ENCODE measurements at regions not wholly inside any gene's neighbourhood (a gene's known extent, or its start where the extent isn't known, plus 50 kb on each side); places are given as distances from the start of the nearest gene placed in this dataset.

DNA sequence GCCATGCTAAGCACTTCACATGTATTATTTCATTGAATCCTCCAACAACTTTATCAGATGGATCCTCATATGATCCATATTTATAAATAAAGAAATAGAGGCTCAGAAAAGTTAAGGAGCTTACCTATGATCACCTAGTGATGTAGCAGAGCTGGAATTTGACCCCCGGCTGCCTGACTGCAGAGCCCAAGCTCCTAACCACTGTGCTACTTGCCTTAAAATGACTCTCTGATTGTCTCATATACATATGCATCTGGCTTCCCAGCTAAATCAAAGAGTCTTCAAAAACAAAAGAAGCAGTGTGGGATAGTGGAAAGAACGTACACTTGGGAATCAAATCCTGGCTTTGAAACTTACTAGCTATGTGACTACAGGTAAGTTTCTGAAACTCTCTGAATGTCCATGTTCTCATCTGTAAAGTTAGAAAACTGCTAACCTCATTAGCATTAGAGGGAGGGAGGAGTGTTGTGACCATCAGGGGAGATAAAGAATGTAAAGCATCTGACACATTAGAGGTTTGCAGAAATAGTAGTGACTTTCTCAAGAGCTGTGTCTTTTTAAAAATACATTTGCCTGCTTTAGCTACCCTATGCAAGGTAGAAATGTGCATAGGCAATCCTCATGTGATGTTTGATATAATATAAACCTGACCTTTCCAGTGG is 67.2 kb upstream of the BARHL2 start:
- H3K4me3 ChIP-seq (ENCODE audit: low read depth, low read length), result no peak overlapping the region
- DNase-seq (ENCODE audit: low read depth), result no peak

DNA sequence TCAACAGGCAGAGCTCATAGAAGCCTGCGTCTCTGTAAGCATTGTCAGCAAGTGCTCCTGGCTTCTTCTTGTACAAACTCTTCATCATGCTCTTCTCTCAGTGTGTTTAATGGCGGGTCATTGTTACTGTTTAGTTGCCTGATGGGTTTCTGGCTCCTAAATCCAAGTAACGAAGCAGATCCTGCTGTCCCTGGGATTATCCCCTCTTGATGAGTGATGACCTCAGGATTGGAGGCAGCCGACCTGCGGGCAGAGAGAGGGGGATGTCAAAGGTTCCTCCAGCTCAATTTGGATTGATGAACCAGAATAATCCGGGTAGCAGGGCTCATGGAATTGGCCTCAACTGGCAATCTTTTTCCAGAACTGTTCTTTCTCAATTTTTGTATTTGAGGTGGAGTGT is 66.1 kb upstream of the BARHL2 start:
- no peak overlapping the region for H3K4me3 ChIP-seq (ENCODE audit: low read depth, low read length)
- no peak for DNase-seq (ENCODE audit: low read depth)

DNA sequence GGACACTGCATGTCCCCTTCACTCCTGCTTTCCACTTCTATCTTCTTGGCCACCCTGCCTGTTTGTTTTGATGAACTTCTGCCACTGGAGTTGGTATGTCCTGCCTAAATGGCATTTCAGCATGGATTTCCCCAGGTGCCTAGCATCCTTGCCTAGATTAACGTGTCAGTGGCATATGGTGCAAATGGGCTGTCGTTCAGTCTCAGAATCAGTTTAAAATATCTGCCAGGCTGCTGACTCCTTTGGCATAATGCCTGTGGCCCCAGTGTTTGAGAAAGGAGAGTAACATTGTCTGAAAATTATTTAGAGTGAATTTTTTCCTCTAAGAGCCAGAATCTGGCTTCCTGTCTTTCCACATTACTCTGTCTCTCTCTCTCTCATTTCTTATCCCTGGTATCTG is 64.9 kb upstream of the BARHL2 start:
- H3K4me3 ChIP-seq (ENCODE audit: low read depth, low read length), result no peak overlapping the region
- DNase-seq (ENCODE audit: low read depth), result no peak

DNA sequence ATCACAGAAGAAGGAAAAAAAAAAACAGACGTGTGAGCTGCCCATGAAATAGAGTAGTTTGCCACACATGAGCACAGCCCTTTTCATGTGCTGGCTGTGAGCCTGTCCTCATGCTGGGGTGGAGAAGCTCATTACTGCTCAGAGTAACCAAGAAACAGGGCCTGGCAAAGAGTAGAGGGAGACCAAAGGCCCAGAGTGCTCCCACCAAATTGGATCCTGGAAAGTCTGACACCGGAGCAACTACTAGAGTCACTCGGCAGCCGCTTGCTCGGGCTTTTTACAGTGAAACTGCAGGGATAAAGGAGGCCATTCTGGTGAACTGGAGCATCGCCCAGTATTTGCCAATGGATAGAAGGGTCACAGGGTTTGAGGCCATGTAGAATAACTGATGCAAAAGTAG is 64.4 kb upstream of the BARHL2 start:
- DNase-seq (ENCODE audit: low read depth), result no peak
- no peak overlapping the region for H3K4me3 ChIP-seq (ENCODE audit: low read depth, low read length)

DNA sequence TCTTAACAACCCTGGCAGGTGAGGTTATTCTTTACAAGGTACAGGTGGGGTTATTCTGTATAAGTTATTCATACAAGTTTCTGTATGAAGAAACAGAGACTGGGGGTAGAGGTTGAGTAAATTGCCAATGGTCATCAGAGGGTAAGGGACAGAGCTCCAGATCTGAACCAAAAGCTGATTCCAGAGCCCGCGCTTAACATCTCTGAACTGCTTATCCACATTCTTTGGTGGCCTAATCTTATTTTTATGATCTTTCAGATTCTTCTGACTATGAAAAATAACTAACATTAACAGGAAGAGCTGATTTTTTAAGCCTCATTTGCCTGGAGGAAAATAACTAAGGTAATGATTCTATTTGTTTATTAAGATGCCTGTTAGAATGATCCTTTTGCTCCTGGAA is 63.9 kb upstream of the BARHL2 start:
- H3K4me3 ChIP-seq (ENCODE audit: low read depth, low read length), result no peak overlapping the region
- no peak for DNase-seq (ENCODE audit: low read depth)

DNA sequence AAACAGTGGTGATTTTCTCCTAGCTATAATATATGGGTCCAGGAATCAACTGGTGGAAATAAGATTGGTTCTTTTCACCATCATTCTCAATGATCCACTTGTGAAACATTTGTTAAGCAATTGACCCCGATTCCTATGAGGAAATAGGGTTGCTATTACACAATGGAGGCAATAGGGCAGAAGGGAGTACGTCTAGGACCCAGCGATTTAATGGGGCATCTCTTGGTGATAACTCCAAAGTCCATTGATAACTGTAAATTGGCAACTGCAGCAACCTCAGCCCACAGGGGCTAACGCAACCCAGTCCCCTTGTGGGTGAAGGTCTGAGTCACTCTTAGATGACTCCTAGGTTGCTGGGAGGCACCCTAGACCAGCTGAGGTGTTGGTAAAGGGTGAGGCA is 62.5 kb upstream of the BARHL2 start:
- no peak overlapping the region for H3K4me3 ChIP-seq (ENCODE audit: low read depth, low read length)

DNA sequence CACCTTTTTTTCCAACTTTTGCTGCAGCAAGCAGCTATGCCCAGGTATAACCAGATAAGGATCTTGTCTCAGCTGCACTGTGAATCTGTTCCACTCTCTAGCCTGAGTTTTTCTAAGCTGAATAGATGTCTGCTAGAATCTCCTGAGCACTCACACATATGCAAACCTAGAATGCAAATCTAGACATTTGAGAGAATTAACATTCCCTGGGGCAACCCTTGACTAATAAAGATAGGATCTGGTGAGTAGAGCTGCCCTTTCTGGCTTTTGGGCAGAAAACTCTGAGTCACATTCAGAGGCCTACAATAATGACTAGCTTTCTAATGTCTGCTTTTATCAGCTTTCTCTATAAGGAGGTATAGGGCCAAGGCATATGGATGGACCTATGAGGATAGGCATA is 61.4 kb upstream of the BARHL2 start:
- no peak overlapping the region for H3K4me3 ChIP-seq (ENCODE audit: low read depth, low read length)
- no peak for DNase-seq (ENCODE audit: low read depth)

More for the DNA sequence above, 62.5 kb upstream of the BARHL2 start:
- DNase-seq (ENCODE audit: low read depth), result no peak

DNA sequence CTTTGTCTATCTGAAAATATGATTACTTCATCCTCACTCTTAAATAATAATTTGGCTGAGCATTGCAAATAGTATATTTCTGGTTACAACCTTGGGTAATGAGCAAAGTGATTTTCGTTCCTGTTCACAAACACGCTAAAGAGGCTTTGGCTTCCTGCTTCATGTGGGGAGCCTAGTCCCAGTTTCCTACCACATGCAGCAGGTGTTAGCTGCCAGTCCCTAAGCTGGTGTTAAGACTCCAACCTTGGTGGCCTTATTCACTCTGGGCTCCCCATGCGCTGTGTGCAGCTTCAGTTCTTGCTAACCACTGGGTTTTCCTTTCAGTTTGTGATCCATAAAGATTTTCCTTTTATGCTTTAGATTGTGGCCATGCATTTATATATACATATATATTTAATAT is 56.7 kb upstream of the BARHL2 start:
- no peak overlapping the region for H3K4me3 ChIP-seq (ENCODE audit: low read depth, low read length)
- DNase-seq (ENCODE audit: low read depth), result no peak

DNA sequence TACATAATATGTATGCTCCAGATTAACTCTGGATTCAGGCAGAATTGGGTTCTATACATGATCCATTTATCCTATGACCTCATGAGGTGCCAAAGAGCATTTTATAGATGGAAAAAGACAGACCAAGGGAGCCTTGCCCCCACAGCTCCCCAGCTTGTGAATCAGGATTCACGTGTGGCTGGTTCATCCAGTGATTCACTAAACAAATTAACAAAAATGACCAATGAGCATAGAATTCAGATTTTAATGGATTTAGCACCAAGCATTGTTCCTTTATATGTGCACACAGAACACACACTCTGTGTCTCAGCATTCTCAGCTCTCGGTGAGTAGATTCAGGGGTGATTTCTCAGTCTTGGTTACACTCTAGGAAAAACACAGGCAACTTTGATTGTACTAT is 51.7 kb upstream of the BARHL2 start:
- DNase-seq (ENCODE audit: low read depth), result no peak
- no peak overlapping the region for H3K4me3 ChIP-seq (ENCODE audit: low read depth, low read length)

DNA sequence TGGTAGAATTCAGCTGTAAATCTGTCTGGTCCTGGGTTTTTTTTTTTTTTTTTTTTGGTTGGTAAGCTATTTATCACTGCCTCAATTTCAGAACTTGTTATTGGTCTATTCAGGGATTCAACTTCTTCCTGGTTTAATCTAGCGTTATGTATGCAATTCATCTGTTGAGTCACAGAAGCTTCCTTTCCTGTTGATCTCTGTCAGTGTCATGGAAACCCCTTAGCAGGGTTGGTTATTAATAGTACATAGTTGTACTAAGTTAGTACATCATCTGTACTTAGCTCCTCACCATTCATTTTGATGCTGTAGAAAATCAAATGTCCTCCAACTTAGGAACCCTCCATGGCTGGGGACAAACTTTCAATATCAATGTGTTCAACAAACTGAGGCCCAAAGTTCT is 51.0 kb upstream of the BARHL2 start:
- no peak for DNase-seq (ENCODE audit: low read depth)
- H3K4me3 ChIP-seq (ENCODE audit: low read depth, low read length), result no peak overlapping the region
